ENCODE measurements at regions not wholly inside any gene's neighbourhood (a gene's known extent, or its start where the extent isn't known, plus 50 kb on each side); places are given as distances from the start of the nearest gene placed in this dataset.

GRCh38 chr3:153539263-153539662 is 377.2 kb downstream of the RAP2B start:
- TF ChIP-seq POLR2A (IDR thresholded peaks at IDR 0.05; ENCODE audit: low read depth, low read length) (no peak), TAF1 (IDR thresholded peaks at IDR 0.05; ENCODE audit: borderline replicate concordance, low read depth, low read length) (no peak)
